ENCODE measurements at regions not wholly inside any gene's neighbourhood (a gene's known extent, or its start where the extent isn't known, plus 50 kb on each side); places are given as distances from the start of the nearest gene placed in this dataset.
A peak's percentile ranks its signal among the peaks of the same experiment; 100 is the strongest.

GRCh38 chr5:174359071-174359470 is 313.6 kb downstream of the NSG2 start:
- ChIA-PET POLR2A (no interaction called here), CTCF (interaction anchor here (0.7 to 1.1 kb wide), 3 partner anchors 9 to 335 kb away, joined by 3 read pairs; no protein-coding TSS in a partner anchor)
- Histone ChIP-seq H3K27ac (ENCODE audit: insufficient read depth in 1 of 2, low read depth in 1 of 2, low read length in 2 of 2, poor library complexity in 1 of 2, severe bottlenecking in 2 of 2) (no peak overlapping the region), H3K4me3 (ENCODE audit: control insufficient read depth in 1 of 7, extremely low read depth in 1 of 7, insufficient read depth in 4 of 7, low read depth in 2 of 7, low read length in 6 of 7) (no peak overlapping the region), H3K4me1 (ENCODE audit: control extremely low read depth in 1 of 4, control insufficient read depth in 4 of 4, insufficient read depth in 4 of 4, low read length in 3 of 4) (no peaks in the 10 kb centered on the region), H3K36me3 (ENCODE audit: control insufficient read depth in 4 of 4, insufficient read depth in 4 of 4, low read length in 3 of 4) (no peaks in the 10 kb centered on the region), H3K9me3 (ENCODE audit: control extremely low read depth in 1 of 5, control insufficient read depth in 4 of 5, insufficient read depth in 2 of 5, low read depth in 1 of 5, low read length in 4 of 5) (peaks cover 0 to 11% (median 4%) of the 10 kb centered on the region in 5 experiments), H3K27me3 (replicated peaks in 2 of 5; ENCODE audit: control insufficient read depth in 4 of 5, insufficient read depth in 5 of 5, low read length in 4 of 5) (no peaks in the 10 kb centered on the region)
- 97% methylated on average over 3 of the region's 4 CpGs for WGBS (ENCODE audit: insufficient coverage)
- DNase-seq, result no peak

DNA sequence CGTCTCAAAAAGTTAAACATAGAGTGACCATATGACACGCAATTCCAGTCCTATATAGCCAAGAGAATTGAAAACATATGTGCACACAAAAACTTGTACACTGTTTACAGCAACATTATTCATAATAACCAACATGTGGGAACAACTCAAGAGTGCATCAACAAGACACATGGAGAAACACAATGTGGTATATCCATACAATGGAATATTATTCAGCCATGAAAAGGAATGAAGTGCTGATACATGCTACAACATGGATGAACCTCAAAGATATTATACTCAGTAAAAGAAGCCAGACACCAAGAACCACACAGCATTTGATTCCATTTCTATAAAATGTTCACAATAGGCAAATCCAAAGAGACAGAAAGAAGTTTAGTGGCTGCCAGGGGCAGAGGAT is 317.0 kb downstream of the NSG2 start:
- Histone ChIP-seq H3K9me3 (ENCODE audit: control extremely low read depth in 1 of 5, control insufficient read depth in 4 of 5, insufficient read depth in 2 of 5, low read depth in 1 of 5, low read length in 4 of 5) (peaks cover 0 to 11% (median 4%) of the 10 kb centered on the region in 5 experiments), H3K27ac (ENCODE audit: insufficient read depth in 1 of 2, low read depth in 1 of 2, low read length in 2 of 2, poor library complexity in 1 of 2, severe bottlenecking in 2 of 2) (no peak overlapping the region), H3K4me3 (ENCODE audit: control insufficient read depth in 1 of 7, extremely low read depth in 1 of 7, insufficient read depth in 4 of 7, low read depth in 2 of 7, low read length in 6 of 7) (no peak overlapping the region), H3K36me3 (ENCODE audit: control insufficient read depth in 4 of 4, insufficient read depth in 4 of 4, low read length in 3 of 4) (no peaks in the 10 kb centered on the region), H3K27me3 (replicated peaks in 2 of 5; ENCODE audit: control insufficient read depth in 4 of 5, insufficient read depth in 5 of 5, low read length in 4 of 5) (peaks cover 0 to 3% (median 0%) of the 10 kb centered on the region in 5 experiments), H3K4me1 (ENCODE audit: control extremely low read depth in 1 of 4, control insufficient read depth in 4 of 4, insufficient read depth in 4 of 4, low read length in 3 of 4) (no peaks in the 10 kb centered on the region)
- CTCF ChIA-PET, result no interaction called here
- POLR2A ChIA-PET, result no interaction called here
- DNase-seq, result no peak
- WGBS (ENCODE audit: insufficient coverage), result 100% methylated on average over 2 of the region's 2 CpGs

GRCh38 chr5:174363934-174364333 is 318.4 kb downstream of the NSG2 start:
- Histone ChIP-seq H3K27ac (ENCODE audit: insufficient read depth in 1 of 2, low read depth in 1 of 2, low read length in 2 of 2, poor library complexity in 1 of 2, severe bottlenecking in 2 of 2) (no peak overlapping the region), H3K36me3 (ENCODE audit: control insufficient read depth in 4 of 4, insufficient read depth in 4 of 4, low read length in 3 of 4) (no peaks in the 10 kb centered on the region), H3K4me1 (ENCODE audit: control extremely low read depth in 1 of 4, control insufficient read depth in 4 of 4, insufficient read depth in 4 of 4, low read length in 3 of 4) (no peaks in the 10 kb centered on the region), H3K9me3 (ENCODE audit: control extremely low read depth in 1 of 5, control insufficient read depth in 4 of 5, insufficient read depth in 2 of 5, low read depth in 1 of 5, low read length in 4 of 5) (peaks cover 0 to 11% (median 4%) of the 10 kb centered on the region in 5 experiments), H3K27me3 (replicated peaks in 2 of 5; ENCODE audit: control insufficient read depth in 4 of 5, insufficient read depth in 5 of 5, low read length in 4 of 5) (peaks cover 0 to 3% (median 0%) of the 10 kb centered on the region in 5 experiments), H3K4me3 (ENCODE audit: control insufficient read depth in 1 of 7, extremely low read depth in 1 of 7, insufficient read depth in 4 of 7, low read depth in 2 of 7, low read length in 6 of 7) (no peak overlapping the region)
- ChIA-PET POLR2A (no interaction called here), CTCF (no interaction called here)
- no peak for DNase-seq

GRCh38 chr5:174364676-174365075 is 319.2 kb downstream of the NSG2 start:
- H3K27ac ChIP-seq (ENCODE audit: insufficient read depth in 1 of 2, low read depth in 1 of 2, low read length in 2 of 2, poor library complexity in 1 of 2, severe bottlenecking in 2 of 2), result no peak overlapping the region
- DNase-seq, result no peak
- POLR2A ChIA-PET, result no interaction called here

GRCh38 chr5:174371600-174372094 is 326.1 kb downstream of the NSG2 start:
- Histone ChIP-seq H3K27me3 (replicated peaks in 2 of 5; ENCODE audit: control insufficient read depth in 4 of 5, insufficient read depth in 5 of 5, low read length in 4 of 5) (peaks cover 0 to 3% (median 0%) of the 10 kb centered on the region in 5 experiments), H3K4me1 (ENCODE audit: control extremely low read depth in 1 of 4, control insufficient read depth in 4 of 4, insufficient read depth in 4 of 4, low read length in 3 of 4) (no peaks in the 10 kb centered on the region), H3K9me3 (ENCODE audit: control extremely low read depth in 1 of 5, control insufficient read depth in 4 of 5, insufficient read depth in 2 of 5, low read depth in 1 of 5, low read length in 4 of 5) (no peaks in the 10 kb centered on the region), H3K36me3 (ENCODE audit: control insufficient read depth in 4 of 4, insufficient read depth in 4 of 4, low read length in 3 of 4) (no peaks in the 10 kb centered on the region), H3K4me3 (ENCODE audit: control insufficient read depth in 1 of 7, extremely low read depth in 1 of 7, insufficient read depth in 4 of 7, low read depth in 2 of 7, low read length in 6 of 7) (no peak overlapping the region), H3K27ac (ENCODE audit: insufficient read depth in 1 of 2, low read depth in 1 of 2, low read length in 2 of 2, poor library complexity in 1 of 2, severe bottlenecking in 2 of 2) (no peak overlapping the region)
- CTCF ChIA-PET, result no interaction called here
- peak in 1 of 3 donors; percentile 2 for DNase-seq
- WGBS (ENCODE audit: insufficient coverage), result 42% methylated on average over 9 of the region's 10 CpGs
- POLR2A ChIA-PET, result no interaction called here

More at GRCh38 chr5:174364676-174365075, 319.2 kb downstream of the NSG2 start:
- H3K9me3 ChIP-seq (ENCODE audit: control extremely low read depth in 1 of 5, control insufficient read depth in 4 of 5, insufficient read depth in 2 of 5, low read depth in 1 of 5, low read length in 4 of 5), result peaks cover 0 to 11% (median 4%) of the 10 kb centered on the region in 5 experiments
- CTCF ChIA-PET, result no interaction called here
- H3K4me1 ChIP-seq (ENCODE audit: control extremely low read depth in 1 of 4, control insufficient read depth in 4 of 4, insufficient read depth in 4 of 4, low read length in 3 of 4), result no peaks in the 10 kb centered on the region
- H3K36me3 ChIP-seq (ENCODE audit: control insufficient read depth in 4 of 4, insufficient read depth in 4 of 4, low read length in 3 of 4), result no peaks in the 10 kb centered on the region
- peaks cover 0 to 3% (median 0%) of the 10 kb centered on the region in 5 experiments for H3K27me3 ChIP-seq (replicated peaks in 2 of 5; ENCODE audit: control insufficient read depth in 4 of 5, insufficient read depth in 5 of 5, low read length in 4 of 5)
- H3K4me3 ChIP-seq (ENCODE audit: control insufficient read depth in 1 of 7, extremely low read depth in 1 of 7, insufficient read depth in 4 of 7, low read depth in 2 of 7, low read length in 6 of 7), result no peak overlapping the region
- WGBS (ENCODE audit: insufficient coverage), result 87% methylated on average over 2 of the region's 2 CpGs

GRCh38 chr5:174374206-174374605 is 328.7 kb downstream of the NSG2 start:
- no peaks in the 10 kb centered on the region for H3K36me3 ChIP-seq (ENCODE audit: control insufficient read depth in 4 of 4, insufficient read depth in 4 of 4, low read length in 3 of 4)
- peaks cover 0 to 5% (median 1%) of the 10 kb centered on the region in 5 experiments for H3K27me3 ChIP-seq (replicated peaks in 2 of 5; ENCODE audit: control insufficient read depth in 4 of 5, insufficient read depth in 5 of 5, low read length in 4 of 5)
- H3K4me3 ChIP-seq (ENCODE audit: control insufficient read depth in 1 of 7, extremely low read depth in 1 of 7, insufficient read depth in 4 of 7, low read depth in 2 of 7, low read length in 6 of 7), result no peak overlapping the region
- H3K4me1 ChIP-seq (ENCODE audit: control extremely low read depth in 1 of 4, control insufficient read depth in 4 of 4, insufficient read depth in 4 of 4, low read length in 3 of 4), result no peaks in the 10 kb centered on the region
- POLR2A ChIA-PET, result no interaction called here
- CTCF ChIA-PET, result no interaction called here
- 97% methylated on average over 4 of the region's 8 CpGs for WGBS (ENCODE audit: insufficient coverage)
- peaks cover 0 to 3% (median 0%) of the 10 kb centered on the region in 5 experiments for H3K9me3 ChIP-seq (ENCODE audit: control extremely low read depth in 1 of 5, control insufficient read depth in 4 of 5, insufficient read depth in 2 of 5, low read depth in 1 of 5, low read length in 4 of 5)
- DNase-seq, result no peak
- no peak overlapping the region for H3K27ac ChIP-seq (ENCODE audit: insufficient read depth in 1 of 2, low read depth in 1 of 2, low read length in 2 of 2, poor library complexity in 1 of 2, severe bottlenecking in 2 of 2)

DNA sequence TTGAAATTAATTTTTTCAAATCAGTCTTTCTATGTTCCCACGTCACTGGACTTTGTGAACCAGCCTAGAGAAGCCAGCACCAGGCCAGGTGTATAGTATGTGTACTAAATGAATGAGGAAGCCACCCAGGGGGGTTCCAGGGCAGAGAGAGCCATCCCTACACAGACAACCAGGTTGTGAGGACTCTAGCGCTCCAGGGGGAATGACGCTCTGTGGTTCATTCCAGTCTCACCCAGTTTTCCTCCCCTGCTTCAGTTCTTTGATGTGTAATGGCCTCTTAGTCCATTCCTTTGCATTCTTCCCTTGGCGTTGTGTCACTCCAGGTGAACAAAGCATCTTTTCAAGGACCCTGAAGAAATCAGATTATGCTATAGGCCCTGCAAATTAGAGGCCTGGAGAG is 330.6 kb downstream of the NSG2 start:
- Histone ChIP-seq H3K4me1 (ENCODE audit: control extremely low read depth in 1 of 4, control insufficient read depth in 4 of 4, insufficient read depth in 4 of 4, low read length in 3 of 4) (no peaks in the 10 kb centered on the region), H3K4me3 (ENCODE audit: control insufficient read depth in 1 of 7, extremely low read depth in 1 of 7, insufficient read depth in 4 of 7, low read depth in 2 of 7, low read length in 6 of 7) (no peak overlapping the region), H3K36me3 (ENCODE audit: control insufficient read depth in 4 of 4, insufficient read depth in 4 of 4, low read length in 3 of 4) (no peaks in the 10 kb centered on the region), H3K27ac (ENCODE audit: insufficient read depth in 1 of 2, low read depth in 1 of 2, low read length in 2 of 2, poor library complexity in 1 of 2, severe bottlenecking in 2 of 2) (no peak overlapping the region), H3K27me3 (replicated peaks in 2 of 5; ENCODE audit: control insufficient read depth in 4 of 5, insufficient read depth in 5 of 5, low read length in 4 of 5) (peaks cover 0 to 13% (median 3%) of the 10 kb centered on the region in 5 experiments), H3K9me3 (ENCODE audit: control extremely low read depth in 1 of 5, control insufficient read depth in 4 of 5, insufficient read depth in 2 of 5, low read depth in 1 of 5, low read length in 4 of 5) (peaks cover 0 to 3% (median 0%) of the 10 kb centered on the region in 5 experiments)
- 96% methylated on average over 3 of the region's 4 CpGs for WGBS (ENCODE audit: insufficient coverage)
- ChIA-PET CTCF (no interaction called here), POLR2A (no interaction called here)
- DNase-seq, result no peak

All from common myeloid progenitor, CD34-positive (primary cell).